SK-N-SH treated with all-trans-retinoic acid at 6 μM for 48 hours (cell line): ENCODE measurements at regions not wholly inside any gene's neighbourhood (a gene's known extent, or its start where the extent isn't known, plus 50 kb on each side); places are given as distances from the start of the nearest gene placed in this dataset.

Experiments used
- BACH2 ChIP-seq: fragments of 250-450 bp; sonication (Bioruptor Pico); IDR thresholded peaks from 2 replicates; pipeline ENCODE4 v1.9.0; 2021; ENCODE audit warnings: mild to moderate bottlenecking, borderline replicate concordance
- CREB5 ChIP-seq: fragments of 250-450 bp; sonication (Bioruptor Pico); IDR thresholded peaks from 2 replicates; pipeline ENCODE4 v1.5.1; 2020; ENCODE audit warnings: low read depth, mild to moderate bottlenecking, moderate library complexity
- GLIS3 ChIP-seq: fragments of 250-450 bp; sonication (Bioruptor Pico); IDR thresholded peaks from 2 replicates; pipeline ENCODE4 v1.5.0; 2020; ENCODE audit warnings: mild to moderate bottlenecking, moderate library complexity
- PATZ1 ChIP-seq: fragments of 250-450 bp; sonication (Bioruptor Pico); IDR thresholded peaks from 2 replicates; pipeline ENCODE4 v1.8.0; 2020; ENCODE audit warnings: mild to moderate bottlenecking, moderate library complexity, borderline replicate concordance
- ZFP3 ChIP-seq: fragments of 250-450 bp; sonication (Bioruptor Pico); IDR thresholded peaks from 2 replicates; pipeline ENCODE4 v1.5.0; 2020; ENCODE audit warnings: mild to moderate bottlenecking, moderate library complexity
- ZFP30 ChIP-seq: fragments of 450-650 bp; formaldehyde crosslinking; IDR thresholded peaks from 2 replicates; pipeline ENCODE4 v1.5.0; 2022; ENCODE audit warnings: mild to moderate bottlenecking, moderate library complexity

GRCh38 chr3:154510780-154511179, 80.8 kb upstream of the GPR149 start:
- TF ChIP-seq PATZ1 (no peak), CREB5 (CRISPR knock-in tag) (no peak), BACH2 (CRISPR knock-in tag) (no peak), ZFP3 (no peak), ZFP30 (CRISPR knock-in tag) (no peak), GLIS3 (CRISPR knock-in tag) (no peak)
